Stomach (tissue), 4 donors: ENCODE measurements at regions not wholly inside any gene's neighbourhood (a gene's known extent, or its start where the extent isn't known, plus 50 kb on each side); places are given as distances from the start of the nearest gene placed in this dataset.
"Not testable (repeated sequence)": the region's sequence is repeated elsewhere in the genome, so short reads cannot be mapped to it uniquely, and the experiment has no call there.

Source experiments
- EP300 ChIP-seq: sonication (generic); formaldehyde crosslinking; IDR thresholded peaks from one replicate; pipeline ENCODE4 v1.6.1; 2017; ENCODE audit warnings: antibody characterized with exemption
- POLR2A ChIP-seq, 4 donors: fragments of 450-650 bp; IDR thresholded peaks; one replicate each; pipeline ENCODE4 v1.6.1; 2016; ENCODE audit warnings: antibody characterized with exemption in 4 of 4, control low read depth in 2 of 4, mild to moderate bottlenecking in 1 of 4, moderate library complexity in 1 of 4
- POLR2AphosphoS5 ChIP-seq, 3 donors: sonication (generic); formaldehyde crosslinking; IDR thresholded peaks; one replicate each; pipeline ENCODE4 v1.6.1; 2016; ENCODE audit warnings: antibody characterized with exemption in 3 of 3
- TF ChIP-seq, protein P1 (sequence below), 7 experiments: fragments of 450-650 bp in 4 of 7; fragments of 200-600 bp in 3 of 7; sonication (generic) in 3 of 7; IDR thresholded peaks; one replicate each; pipeline ENCODE4 v1.5.1; 2016 to 2019; ENCODE audit warnings: antibody characterized with exemption in 7 of 7, control low read depth in 2 of 7, mild to moderate bottlenecking in 1 of 7

DNA sequence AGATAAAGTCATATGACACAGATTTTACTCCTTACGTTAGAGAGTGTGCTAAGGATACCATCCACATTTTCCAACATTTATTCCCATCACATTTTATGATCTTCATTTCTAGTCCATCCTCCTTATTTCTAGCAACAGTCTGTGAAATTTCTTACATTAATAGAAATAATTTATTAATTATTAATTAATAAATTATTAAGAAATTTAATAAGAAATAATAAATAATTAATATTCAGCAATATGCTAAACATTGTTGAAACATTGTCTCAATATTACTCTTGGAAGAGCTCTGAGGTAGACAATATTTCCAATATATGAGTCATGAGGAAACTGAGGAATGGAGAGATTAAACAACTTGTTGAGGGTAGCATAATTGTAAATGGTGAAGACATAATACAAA, 1742.5 kb upstream of the CDH6 start:
- TF ChIP-seq, protein P1, sequence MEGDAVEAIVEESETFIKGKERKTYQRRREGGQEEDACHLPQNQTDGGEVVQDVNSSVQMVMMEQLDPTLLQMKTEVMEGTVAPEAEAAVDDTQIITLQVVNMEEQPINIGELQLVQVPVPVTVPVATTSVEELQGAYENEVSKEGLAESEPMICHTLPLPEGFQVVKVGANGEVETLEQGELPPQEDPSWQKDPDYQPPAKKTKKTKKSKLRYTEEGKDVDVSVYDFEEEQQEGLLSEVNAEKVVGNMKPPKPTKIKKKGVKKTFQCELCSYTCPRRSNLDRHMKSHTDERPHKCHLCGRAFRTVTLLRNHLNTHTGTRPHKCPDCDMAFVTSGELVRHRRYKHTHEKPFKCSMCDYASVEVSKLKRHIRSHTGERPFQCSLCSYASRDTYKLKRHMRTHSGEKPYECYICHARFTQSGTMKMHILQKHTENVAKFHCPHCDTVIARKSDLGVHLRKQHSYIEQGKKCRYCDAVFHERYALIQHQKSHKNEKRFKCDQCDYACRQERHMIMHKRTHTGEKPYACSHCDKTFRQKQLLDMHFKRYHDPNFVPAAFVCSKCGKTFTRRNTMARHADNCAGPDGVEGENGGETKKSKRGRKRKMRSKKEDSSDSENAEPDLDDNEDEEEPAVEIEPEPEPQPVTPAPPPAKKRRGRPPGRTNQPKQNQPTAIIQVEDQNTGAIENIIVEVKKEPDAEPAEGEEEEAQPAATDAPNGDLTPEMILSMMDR (IDR thresholded peaks at IDR 0.05): not testable (repeated sequence)
- not testable (repeated sequence) for TF ChIP-seq POLR2A (IDR thresholded peaks at IDR 0.05); POLR2AphosphoS5 (IDR thresholded peaks at IDR 0.05); EP300
